ENCODE measurements at regions not wholly inside any gene's neighbourhood (a gene's known extent, or its start where the extent isn't known, plus 50 kb on each side); places are given as distances from the start of the nearest gene placed in this dataset.
"Not testable (repeated sequence)": the region's sequence is repeated elsewhere in the genome, so short reads cannot be mapped to it uniquely, and the experiment has no call there.

DNA sequence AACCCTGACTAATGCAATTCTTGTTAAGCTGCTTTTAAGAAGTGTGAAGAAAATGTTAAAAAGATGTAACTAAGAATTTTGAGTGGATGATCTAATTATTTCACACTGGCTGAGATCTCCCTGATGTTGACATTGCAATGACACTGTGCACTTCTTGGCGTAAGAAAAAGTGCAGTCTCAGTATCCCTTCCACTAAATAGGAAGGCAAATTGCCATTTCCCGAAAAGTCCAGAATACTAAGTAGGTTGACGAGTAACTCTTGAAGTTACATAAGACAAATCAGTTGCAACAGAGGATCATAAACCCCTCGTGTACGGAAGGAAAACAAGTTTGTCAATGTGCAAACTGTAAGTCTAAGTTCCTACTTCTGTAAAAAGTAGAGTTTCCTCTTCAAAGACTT, 189.9 kb downstream of the LMLN start:
- TF ChIP-seq POLR2AphosphoS5 (IDR thresholded peaks at IDR 0.05; ENCODE audit: low read depth) = not testable (repeated sequence)
- TF ChIP-seq, protein P1, sequence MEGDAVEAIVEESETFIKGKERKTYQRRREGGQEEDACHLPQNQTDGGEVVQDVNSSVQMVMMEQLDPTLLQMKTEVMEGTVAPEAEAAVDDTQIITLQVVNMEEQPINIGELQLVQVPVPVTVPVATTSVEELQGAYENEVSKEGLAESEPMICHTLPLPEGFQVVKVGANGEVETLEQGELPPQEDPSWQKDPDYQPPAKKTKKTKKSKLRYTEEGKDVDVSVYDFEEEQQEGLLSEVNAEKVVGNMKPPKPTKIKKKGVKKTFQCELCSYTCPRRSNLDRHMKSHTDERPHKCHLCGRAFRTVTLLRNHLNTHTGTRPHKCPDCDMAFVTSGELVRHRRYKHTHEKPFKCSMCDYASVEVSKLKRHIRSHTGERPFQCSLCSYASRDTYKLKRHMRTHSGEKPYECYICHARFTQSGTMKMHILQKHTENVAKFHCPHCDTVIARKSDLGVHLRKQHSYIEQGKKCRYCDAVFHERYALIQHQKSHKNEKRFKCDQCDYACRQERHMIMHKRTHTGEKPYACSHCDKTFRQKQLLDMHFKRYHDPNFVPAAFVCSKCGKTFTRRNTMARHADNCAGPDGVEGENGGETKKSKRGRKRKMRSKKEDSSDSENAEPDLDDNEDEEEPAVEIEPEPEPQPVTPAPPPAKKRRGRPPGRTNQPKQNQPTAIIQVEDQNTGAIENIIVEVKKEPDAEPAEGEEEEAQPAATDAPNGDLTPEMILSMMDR (IDR thresholded peaks at IDR 0.05; ENCODE audit: insufficient read depth, low read length) = not testable (repeated sequence)
